Activated CD4-positive, alpha-beta T cell treated with anti-CD3 and anti-CD28 coated beads for 48 hours (primary cell): ENCODE measurements at regions not wholly inside any gene's neighbourhood (a gene's known extent, or its start where the extent isn't known, plus 50 kb on each side); places are given as distances from the start of the nearest gene placed in this dataset.

Experiments
- DNase-seq: peaks from one replicate; pipeline ENCODE4 v3.0.0-alpha.2; 2020

DNA sequence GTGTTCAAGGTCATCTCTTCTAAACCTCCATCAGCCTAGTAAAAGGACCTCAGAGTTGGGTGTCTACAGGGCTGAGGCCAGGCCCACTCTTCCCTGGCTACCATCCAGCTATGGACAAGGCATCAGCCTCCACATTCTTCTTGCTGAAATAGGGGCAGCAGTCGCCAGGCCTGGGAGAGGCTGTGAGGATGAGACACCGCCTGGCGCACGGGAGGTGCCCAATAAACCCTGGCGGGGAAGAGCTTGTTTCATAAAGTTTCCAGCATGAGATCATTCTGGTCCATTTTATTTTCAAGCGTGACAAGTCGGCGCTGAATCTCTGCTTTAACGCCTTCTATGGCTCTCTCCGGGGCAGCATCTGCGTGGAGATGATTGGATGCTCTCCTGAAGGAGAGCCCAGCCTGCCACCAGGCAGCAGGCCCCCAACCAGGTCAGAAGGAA is 153.4 kb downstream of the OLFM1 start:
- no peak for DNase-seq

DNA sequence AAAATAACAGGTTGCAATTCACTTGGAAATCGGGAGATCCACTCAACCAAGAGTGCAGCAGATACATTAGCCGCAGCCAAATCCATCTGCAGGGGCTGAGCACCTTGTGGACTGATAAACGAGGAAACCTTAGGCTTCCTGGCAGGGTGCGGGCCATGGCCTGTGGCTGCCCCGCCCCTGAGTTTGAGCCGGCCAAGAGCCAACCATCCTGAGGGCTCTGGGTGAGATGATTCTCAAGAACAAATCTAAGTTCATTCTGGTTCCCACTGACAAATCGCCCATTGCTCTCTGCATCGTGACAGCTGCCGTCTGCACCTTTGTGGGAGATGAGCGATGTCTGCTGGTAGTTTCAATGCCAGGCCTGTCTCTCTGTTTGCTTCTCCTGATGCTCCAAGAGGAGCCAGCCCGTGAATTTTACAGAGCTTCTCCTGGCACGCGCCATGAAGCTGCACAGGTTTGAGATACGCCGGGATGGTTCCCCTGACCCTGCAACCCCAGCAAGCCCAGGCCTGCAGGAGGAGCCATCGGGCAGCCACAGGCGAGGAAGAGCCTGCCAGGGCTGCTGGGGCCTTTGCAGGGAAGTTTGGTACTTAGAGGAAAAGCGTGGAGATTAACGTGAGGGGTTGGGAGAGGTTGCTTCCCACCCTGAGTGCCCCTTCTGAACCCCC is 154.0 kb downstream of the OLFM1 start:
- no peak for DNase-seq

DNA sequence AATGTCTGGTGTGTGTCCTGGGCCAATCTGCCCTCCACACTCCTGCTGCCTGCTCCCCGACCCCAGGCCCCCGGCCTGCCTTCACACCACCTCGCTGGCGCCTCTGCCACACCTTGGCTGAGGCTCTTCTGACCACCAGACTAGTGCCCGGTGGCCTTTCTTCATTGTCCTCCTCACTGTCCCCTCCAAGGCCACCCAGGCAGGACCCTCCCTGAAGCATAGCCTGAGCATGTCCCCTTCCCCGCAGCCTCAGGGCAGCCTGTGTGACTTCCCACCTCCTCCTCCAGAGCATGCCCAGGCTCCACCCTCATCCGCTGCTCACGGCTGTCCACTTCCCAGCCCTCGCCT is 154.6 kb downstream of the OLFM1 start:
- DNase-seq, result no peak

DNA sequence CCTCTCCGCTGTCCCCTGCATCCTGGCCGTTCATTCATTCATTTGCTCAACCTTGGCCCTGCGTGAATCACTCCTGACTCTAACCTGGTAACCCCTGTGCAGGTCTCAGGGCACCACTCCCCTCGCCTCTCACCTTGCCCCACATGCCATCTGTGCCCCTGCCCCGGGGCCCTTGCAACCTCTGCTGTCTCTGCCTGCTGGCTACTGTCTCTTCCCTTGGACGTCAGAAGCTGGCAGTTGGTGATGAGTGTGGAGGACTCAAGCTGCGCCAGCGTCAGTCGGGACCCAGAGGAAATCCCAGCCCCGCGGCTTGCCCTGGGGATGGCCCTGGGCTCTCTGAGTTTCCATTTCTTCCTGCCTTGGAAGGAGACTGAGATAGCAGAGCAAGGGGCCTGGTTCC is 154.9 kb downstream of the OLFM1 start:
- no peak for DNase-seq

DNA sequence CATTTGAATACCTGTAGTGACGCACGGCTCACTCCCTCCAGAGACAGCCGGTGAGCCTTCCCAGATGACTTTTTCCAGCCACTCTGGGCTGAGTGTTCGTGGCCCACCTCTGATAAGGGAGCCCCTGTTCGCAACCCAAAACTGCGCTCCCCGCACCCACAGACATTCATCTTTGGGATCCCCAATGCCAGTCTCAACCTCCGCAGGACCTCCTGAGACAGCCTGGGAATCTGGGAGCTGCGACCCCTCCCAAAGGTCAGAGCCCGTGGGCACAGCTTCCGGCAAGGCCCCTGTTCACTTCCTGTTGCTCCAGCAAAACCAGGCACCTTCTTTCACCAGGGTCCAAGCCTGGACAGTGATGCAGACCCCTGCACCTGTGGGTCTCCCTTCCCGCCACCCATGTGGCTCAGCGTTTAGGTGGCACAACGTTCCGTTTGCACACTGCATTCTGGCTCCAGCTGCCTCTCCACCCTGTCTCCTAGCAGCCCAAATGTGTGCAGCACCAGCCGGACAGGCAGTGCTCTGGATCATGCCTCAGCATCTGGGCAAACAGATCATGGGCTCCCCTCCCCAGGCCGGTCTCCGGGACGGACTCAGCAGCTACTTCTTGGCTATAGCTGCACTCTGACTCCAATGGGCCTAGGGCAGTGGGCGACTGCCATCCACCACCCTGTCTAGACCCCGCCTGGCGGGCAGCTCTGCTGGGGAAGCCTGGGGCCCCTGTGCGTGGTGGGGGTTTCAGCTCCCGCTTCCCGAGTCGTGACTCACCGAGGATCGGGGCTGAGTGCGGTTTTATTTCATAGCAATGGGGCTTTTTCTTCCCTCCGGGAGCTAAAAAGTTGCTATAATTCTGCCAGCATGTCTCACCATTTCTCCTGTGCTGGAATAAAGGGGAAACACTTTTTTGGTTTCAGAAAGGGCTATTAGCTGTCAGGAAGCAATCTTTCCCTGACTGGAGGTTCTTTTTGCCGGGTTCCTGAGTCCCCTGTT is 156.0 kb downstream of the OLFM1 start:
- DNase-seq, result no peak

DNA sequence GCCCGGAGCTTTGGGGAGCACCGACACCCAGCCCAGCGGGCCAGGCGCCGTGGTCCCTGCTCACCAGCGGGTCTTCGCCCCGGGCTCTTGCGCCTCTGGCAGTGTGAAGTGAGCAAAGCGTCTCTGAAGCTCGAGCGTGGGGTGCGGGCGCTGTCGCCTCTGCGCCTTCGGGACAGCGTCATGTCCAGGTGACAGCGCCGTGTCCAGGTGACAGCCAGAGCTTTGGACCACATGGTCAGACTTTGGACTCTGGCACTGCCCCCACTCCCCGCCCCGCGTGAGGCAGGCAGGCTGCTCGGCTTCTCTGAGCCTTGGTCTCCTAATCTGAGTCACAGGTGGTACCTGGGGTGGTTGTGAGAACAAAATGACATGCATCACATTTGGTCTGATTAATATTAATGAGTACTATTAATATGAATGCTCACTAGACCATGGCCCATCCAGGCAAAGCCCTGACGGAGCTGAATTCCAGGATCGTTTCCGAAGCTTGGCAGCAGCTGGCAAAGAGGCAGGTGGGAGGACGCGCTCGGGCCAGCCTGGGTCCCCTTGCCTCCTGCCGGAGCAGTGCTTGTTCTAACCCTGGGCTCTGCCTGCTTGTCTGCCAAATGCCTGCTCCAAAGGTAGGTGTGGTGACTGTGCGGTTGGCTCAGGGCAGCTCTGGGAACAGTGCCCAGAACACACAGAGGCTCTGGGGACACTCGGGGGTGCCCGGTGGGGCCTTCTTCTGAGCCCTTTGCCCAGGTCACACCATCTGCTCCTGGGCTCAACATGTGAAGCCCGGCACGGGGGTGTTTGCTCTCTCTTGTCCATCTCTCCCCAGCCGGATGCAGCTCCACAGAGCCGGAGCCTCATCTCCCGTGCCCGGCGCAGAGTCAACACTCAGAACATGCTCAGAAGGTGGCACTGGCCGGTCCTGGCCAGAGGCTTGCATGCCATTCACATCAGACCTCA is 157.1 kb downstream of the OLFM1 start:
- no peak for DNase-seq

DNA sequence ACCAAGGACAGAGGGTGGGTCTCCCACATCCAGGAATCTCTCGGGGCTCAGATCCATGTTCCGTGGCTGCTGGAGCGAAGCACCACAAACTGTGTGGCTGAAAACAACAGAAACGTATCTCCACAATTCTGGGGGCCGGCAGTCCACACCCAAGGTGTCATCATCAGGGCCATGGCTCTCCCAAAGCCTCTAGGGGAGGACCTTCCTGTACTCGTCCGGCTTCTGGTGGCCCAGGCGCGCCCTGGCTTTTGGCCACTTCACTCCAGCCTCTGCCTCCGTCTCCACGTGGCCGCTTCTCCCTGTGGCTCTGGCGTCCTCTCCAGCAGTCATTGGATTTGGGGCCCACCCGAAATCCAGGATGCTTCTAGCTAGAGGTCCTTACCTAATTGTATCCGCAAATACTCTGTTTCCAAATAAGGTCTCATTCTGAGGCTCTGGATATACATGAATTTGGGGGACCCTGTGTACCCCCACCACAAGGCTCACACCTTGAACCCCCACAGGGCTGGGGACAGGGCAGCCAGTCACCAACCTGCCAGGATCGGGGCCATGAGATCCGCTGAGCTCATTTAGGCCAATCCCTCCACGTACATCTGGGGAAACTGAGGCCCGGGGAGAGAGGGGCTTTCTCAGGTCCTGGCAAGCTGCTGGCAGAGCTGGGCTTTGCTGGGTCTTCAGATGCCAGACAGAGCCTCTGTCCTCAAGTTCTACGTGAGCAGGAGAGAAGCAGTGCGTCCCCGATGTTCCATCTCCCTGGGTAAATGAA is 158.2 kb downstream of the OLFM1 start:
- no peak for DNase-seq

DNA sequence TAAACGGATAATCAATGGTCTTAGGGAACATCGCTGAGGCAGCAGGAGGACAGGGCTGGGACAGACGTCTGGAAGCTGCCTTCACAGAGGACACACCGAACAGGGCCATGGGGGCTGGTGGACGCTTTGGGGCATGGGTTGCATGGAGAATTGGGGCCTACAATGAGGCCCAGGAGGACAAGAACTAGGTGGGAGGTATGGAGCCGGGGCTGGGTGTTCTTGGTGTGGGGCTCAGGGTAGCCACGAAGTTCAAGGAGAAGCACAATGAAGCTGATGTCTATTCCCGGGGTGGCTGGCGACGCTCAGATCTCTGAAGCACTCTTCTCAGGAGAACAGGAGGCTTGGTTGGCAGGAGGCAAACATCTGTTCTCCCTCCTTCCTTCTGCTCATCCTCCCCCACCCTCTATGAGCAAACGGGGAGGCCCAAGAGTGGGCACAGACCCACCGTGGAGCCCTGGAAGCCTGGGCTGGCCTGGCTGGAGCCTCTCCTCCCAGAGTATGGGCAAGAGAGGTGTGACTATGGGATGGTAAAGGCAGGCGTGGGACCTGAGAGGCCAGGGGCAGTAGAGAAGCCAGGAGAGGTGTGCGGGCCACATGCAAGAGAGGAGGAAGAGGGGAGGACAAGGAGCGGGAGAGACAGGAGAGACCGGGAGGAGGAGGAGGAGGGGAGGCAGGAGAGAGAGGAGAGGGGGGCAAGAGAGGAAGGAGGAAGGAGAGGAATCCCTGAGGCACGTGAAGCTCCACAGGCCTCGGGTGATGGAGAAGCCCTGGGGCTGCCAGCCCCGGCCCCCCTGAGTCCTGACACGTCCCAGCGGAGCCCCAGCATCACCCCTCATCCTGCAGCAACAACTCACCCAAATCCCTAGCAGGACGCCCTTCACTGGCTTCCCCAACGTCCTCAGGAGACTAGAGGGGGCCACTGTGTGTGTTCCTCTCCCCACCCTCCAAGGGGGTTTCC is 159.1 kb downstream of the OLFM1 start:
- no peak for DNase-seq

DNA sequence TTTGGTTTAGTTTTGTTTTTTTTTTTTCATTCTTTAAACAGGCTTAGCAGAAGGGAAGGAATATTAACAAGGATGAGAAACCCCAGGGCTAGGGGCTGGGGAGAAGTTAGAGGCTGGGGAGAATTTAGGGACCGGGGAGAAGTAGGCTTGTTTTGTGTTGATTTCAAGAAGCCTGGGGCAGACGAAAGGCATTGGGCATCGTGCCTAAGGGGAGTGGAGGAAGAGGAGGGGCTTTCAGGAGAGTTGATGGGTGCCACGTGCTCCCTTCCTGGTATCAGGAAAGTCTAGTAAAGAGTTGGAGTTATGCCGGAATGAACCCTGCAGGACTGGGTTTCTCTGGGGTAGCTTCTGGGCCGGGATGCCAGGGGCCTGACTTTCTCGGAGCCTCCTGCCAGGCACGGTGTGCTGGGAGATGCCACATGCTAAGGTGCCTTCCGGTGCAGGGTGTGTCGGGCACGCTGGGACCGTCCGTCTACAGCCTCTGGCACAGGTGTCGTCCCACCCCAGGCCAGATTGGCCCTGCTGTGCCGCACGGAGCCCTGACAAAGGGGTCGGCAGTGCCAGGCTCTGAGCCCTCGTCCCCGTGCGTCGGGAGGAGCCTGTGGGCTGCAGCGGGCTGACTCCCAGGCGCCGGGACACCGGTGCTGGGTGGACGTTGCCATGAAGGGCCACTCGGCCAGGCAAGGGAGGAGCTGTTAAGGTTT is 159.9 kb downstream of the OLFM1 start:
- no peak for DNase-seq

DNA sequence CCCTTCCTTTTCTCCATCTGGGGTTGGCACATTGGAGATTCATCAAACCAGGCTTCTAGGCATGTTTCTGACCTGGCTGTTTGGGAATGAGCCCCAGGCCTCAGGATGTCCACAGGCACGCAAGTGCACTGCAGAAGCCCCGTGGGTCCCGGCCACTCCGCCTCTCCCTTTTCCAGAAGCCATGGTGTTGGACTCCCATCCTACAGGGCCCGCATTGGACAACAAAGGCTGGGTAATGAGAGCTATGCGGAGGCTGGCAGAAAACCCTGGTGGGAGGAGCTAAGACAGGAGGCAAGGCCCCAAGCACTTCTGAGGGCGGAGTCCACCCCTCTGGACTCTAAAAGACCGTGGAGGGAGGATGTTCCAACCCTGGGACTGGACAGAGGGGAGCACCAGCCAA is 160.6 kb downstream of the OLFM1 start:
- DNase-seq, result no peak

DNA sequence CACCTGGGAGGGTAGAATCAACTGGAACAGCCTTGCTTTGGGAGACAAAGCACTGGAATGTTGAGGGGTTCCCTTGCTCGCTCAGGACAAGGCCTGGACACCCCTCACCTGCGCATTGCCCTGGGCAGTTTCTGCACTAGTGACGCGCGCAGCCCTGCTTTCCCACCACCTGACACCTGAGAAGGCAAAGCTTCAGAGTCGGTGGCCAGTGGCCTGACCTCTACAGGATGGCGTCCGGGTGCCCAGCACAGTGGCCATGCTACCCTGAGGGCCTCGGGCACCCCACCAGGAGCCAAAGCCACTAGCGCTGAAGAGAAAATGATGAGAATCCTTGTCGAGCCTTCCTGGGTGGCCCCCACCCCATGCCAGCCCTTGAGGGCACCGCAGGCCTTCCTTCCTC is 161.3 kb downstream of the OLFM1 start:
- no peak for DNase-seq

DNA sequence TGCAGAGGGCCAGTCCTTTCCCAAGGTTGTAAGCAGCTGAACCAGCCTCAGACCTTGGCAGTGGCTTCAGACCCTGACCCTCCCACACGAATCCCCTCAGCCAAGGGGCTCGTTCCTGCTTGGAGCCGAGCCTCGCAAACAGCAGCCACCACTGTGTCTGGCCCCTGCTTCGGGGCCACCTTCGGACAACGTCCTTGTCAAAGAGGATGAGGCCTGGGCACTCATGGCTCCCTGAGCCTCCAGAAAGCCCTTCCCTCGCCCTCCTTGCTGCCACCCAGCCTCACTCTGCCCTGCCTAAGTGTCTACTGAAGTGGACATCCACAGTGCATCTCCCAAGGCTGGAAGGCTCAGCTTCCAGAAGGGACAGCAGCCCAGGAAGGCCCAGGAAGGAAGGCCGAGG is 161.7 kb downstream of the OLFM1 start:
- DNase-seq, result no peak

DNA sequence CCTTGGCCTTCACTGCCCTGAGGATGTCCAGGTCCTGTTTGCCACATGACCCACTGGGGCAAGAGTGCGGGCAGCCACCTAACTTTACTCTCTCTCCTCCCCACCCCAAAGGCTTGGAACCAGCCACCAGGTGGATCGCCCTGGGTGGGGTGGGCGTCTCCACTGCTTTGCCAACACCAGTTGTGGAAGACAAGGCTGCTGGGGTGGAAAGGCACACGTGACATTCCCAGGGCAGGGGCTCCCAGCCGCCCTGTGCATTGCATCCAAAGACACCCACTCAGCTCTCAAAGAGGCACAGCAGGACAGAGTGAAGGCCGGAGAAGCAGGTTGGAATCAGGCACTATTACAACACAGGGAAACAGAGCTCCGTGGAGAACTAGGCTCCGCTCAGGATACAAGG is 162.2 kb downstream of the OLFM1 start:
- DNase-seq, result no peak

DNA sequence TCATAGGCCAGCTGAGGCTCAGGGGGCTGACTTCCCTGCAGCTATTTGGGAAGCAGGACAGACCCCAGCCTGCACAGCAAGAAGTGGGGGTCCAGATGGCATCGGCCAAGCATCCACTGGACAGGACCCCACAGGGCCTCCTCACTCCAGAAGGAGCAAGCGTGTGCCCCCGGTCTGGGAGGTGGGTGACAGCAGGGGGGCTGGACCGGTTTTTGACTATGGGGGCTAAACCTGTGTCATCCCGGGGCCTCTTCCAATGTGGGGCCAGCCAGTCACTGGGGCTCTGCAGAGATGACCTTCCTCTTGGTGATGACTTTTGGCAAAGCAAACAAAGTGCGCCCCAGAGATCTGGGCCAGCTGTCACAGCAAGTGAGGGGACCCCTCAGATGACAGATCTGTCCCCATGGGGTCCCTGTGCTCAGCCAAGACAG is 163.9 kb downstream of the OLFM1 start:
- no peak for DNase-seq

DNA sequence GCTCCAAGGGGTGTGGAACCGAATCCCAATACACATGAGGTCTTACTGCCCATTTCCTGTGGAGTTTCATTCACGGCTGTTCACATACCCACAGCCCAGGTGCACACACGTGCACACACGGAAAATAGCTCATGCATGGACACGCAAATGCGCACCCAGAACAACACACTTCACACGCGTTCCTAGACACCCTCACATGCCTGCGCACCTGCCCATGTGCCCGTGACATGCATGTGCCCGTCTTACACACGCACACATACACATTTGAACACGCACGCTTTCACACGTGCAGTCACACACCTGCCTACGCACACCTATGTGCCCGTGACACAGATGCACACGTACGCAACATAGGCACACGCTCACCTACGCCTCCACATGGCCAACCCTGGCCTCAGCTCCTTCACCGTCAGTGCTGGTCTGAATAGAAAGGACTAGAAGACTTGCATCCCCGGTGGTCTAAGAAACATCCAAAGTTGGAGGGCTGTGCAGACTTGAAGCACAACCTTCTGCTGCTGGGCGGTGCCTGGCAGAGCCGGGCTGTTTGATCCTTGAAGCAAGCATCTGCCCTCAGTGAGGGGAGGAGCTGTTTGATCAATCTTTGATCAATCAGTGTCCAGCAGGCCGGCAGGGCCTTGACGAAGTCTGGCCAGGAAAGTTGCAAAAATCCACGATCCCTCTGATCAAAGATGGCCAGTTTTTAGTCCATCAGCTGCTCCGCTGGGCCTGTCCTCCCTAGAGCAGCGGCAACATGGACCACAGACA is 164.7 kb downstream of the OLFM1 start:
- no peak for DNase-seq

DNA sequence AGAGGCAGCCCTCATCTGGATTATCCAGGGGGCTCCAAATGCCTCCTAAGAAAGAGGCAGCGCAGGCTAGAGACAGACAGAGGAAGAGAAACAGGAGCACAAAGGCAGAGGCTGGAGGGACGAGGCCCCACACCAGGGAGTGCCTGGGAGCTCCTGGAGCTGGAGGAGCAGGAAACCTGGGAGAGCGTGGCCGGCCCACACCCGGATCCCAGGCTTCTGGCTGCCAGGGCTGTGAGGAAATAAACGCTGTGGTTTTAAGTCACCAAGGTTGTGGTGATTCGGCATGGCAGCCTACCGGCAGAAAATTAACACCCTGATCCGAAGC is 165.5 kb downstream of the OLFM1 start:
- no peak for DNase-seq

DNA sequence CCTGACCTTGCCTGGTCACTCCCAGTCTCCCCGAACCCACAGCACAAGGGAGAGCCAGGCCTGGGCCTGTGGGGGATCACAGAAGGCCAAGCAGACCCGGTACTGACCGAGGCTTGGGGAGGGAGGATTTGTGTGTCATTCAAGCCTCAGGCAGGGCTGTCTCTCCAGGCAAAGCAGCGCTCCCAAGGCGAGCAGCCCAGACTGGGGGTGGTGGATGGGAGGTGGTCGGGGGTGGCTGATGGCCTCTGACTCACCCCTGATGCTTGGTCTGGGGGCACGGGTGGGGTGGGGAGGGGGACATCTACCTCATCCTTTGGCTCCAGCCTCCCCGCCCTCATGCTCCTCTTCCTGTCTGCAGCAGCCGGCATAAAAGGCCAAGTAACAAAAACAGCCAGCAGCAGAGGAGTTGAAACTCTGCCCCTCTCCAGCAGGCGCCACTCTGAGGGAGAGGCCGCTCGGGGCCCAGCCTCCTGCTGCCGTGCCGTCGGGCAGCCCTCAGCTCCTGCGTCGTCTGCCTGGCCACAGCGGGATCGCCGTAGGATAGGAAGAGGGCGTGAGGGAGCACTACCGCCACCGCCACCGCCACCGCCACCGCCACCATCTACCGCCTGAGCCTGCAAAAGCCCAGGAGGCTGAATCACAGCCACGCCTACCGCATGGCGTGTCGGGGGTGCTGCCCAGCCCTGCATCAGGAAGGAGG is 166.0 kb downstream of the OLFM1 start:
- no peak for DNase-seq

DNA sequence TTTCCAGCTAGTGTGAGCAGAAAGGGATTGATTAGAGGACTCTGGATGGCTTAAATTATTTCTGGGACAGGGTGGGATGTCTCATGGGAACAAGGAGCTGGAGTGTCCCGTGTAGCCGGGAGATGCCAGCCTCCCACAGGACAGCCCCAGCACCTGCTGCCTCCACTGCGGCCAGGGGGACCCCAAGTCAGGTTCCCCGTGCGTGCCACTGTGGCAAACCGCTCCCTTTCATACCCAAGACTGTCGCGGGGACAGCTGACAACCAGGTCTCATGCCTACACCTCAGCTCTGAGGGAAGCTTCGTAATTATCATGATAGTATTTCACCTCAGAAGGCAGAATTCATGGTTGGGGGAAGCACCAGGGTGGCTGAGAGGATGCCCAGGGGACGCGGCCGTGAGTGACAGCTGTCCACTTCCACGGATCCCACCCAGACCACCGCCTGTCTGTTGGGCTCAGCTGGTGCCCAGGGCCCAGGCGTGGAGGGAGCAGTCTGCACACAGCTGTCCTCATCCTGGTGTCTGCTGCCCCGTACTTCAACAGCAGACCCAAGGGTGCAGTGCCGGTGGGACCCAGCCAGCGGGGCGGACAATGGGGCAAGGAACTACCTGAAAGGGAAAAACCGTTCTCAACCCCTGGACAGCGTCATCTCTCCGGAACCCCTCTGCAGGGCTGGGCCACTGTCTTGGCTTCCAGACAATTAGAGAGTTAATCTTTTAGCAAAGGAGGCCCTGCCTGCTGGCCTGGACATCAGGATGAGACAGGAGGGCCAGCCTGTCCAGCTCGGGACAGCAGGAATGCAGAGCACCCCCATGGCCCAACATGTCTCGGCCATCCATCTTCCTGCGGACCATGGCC is 166.9 kb downstream of the OLFM1 start:
- DNase-seq, result no peak
